HFFc6 (cell line): ENCODE measurements at regions not wholly inside any gene's neighbourhood (a gene's known extent, or its start where the extent isn't known, plus 50 kb on each side); places are given as distances from the start of the nearest gene placed in this dataset.

Experiments
- DNase-seq: peaks from one replicate; pipeline ENCODE4 v3.0.0-alpha.2; 2018
- H3K27ac Mint-ChIP-seq: 2 replicates; pipeline ENCODE4 v1.8.0; 2020; ENCODE audit warnings: mild to moderate bottlenecking, mixed read lengths
- H3K27me3 Mint-ChIP-seq: 2 replicates; pipeline ENCODE4 v1.8.0; 2021; ENCODE audit warnings: mild to moderate bottlenecking, moderate library complexity, mixed read lengths; ENCODE audit not compliant: insufficient read depth
- H3K36me3 Mint-ChIP-seq: 2 replicates; pipeline ENCODE4 v1.8.0; 2021; ENCODE audit warnings: low read depth, mixed read lengths
- H3K4me1 Mint-ChIP-seq: 2 replicates; pipeline ENCODE4 v1.8.0; 2020; ENCODE audit warnings: low read depth, mixed read lengths
- H3K4me3 Mint-ChIP-seq: 2 replicates; pipeline ENCODE4 v1.8.0; 2020; ENCODE audit warnings: mild to moderate bottlenecking, moderate library complexity, mixed read lengths
- H3K9me3 Mint-ChIP-seq: 2 replicates; pipeline ENCODE4 v1.8.0; 2020; ENCODE audit warnings: mild to moderate bottlenecking, mixed read lengths
- TF ChIP-seq, protein P1 (sequence below): fragments of 200-600 bp; sonication (generic); IDR thresholded peaks from 2 replicates; pipeline ENCODE4 v1.5.0; 2021; ENCODE audit warnings: antibody characterized with exemption, mild to moderate bottlenecking

GRCh38 chr11:92791886-92792285 lies 177.6 kb upstream of the MTNR1B start:
- Mint-ChIP-seq H3K4me3 (no peak overlapping the region), H3K36me3 (no peaks in the 10 kb centered on the region), H3K27ac (no peak overlapping the region), H3K27me3 (no peaks in the 10 kb centered on the region), H3K9me3 (peaks cover 20% of the 10 kb centered on the region), H3K4me1 (no peaks in the 10 kb centered on the region)
- TF ChIP-seq, protein P1, sequence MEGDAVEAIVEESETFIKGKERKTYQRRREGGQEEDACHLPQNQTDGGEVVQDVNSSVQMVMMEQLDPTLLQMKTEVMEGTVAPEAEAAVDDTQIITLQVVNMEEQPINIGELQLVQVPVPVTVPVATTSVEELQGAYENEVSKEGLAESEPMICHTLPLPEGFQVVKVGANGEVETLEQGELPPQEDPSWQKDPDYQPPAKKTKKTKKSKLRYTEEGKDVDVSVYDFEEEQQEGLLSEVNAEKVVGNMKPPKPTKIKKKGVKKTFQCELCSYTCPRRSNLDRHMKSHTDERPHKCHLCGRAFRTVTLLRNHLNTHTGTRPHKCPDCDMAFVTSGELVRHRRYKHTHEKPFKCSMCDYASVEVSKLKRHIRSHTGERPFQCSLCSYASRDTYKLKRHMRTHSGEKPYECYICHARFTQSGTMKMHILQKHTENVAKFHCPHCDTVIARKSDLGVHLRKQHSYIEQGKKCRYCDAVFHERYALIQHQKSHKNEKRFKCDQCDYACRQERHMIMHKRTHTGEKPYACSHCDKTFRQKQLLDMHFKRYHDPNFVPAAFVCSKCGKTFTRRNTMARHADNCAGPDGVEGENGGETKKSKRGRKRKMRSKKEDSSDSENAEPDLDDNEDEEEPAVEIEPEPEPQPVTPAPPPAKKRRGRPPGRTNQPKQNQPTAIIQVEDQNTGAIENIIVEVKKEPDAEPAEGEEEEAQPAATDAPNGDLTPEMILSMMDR = no peak
- no peak for DNase-seq

DNA sequence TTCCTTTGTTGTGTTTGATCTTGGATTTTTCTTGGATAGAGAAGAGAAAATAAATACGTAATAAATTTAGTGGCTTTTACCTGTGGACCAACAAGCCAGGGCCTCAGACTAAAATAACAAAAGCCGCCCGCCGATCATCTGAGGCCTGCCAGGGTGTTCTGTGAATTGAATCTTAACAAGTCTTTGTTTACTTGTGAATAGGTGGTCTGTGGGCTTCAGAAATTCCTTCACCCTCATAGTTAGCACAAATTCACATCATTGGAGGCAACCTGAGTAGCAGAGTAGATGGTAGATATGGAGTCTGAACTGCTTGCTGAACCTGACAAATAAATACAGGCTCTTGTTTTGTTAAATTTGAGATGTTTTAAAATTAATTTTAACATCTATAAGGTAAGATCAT lies 176.3 kb upstream of the MTNR1B start:
- TF ChIP-seq, protein P1 = no peak
- H3K9me3 Mint-ChIP-seq = peaks cover 28% of the 10 kb centered on the region
- H3K27ac Mint-ChIP-seq = no peak overlapping the region
- no peaks in the 10 kb centered on the region for H3K36me3 Mint-ChIP-seq
- H3K4me3 Mint-ChIP-seq = no peak overlapping the region
- H3K27me3 Mint-ChIP-seq = no peaks in the 10 kb centered on the region
- H3K4me1 Mint-ChIP-seq = no peaks in the 10 kb centered on the region
- DNase-seq = no peak

DNA sequence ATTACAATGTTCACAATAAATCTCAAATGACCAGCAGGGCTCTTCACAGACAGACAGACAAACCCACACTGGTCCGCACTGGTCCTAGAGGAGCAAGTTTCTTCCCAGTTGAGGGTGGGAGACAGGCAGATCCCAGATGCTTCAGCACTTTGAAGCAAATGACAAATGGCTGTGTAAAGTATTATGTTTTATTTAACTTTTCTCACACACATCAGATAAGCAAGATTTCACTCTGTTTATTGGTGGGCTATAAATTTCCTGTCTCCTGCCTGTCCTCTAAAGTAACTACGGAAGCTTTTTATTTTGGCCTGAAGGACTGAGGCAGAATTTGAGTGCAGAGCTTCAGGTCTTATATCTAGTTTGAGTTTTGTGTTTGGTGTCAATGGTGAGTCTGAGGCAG lies 174.7 kb upstream of the MTNR1B start:
- Mint-ChIP-seq H3K27ac (no peak overlapping the region), H3K27me3 (no peaks in the 10 kb centered on the region), H3K9me3 (peaks cover 32% of the 10 kb centered on the region), H3K4me3 (no peak overlapping the region), H3K36me3 (no peaks in the 10 kb centered on the region), H3K4me1 (no peaks in the 10 kb centered on the region)
- TF ChIP-seq, protein P1 = no peak
- no peak for DNase-seq

DNA sequence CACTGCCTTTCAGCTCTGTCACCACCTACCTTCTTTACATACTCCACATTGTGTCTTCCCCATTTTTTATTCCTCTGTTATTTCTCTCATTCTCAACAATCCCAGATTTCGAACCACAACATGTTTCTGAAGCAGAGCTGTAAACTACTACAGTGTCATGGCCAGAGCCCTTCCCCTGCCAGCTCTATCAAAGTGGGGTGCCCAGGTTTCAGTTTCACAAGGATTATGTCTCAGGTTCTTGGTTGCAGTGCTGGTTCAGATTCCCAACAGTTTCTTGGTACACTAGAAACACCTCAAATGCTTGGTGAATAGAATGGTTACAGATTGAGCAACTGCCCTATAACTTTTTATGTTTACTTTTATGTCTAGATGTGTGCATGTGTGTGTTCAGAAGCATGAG lies 172.7 kb upstream of the MTNR1B start:
- Mint-ChIP-seq H3K4me3 (no peak overlapping the region), H3K36me3 (no peaks in the 10 kb centered on the region), H3K4me1 (no peaks in the 10 kb centered on the region), H3K27me3 (no peaks in the 10 kb centered on the region), H3K9me3 (peaks cover 47% of the 10 kb centered on the region), H3K27ac (no peak overlapping the region)
- TF ChIP-seq, protein P1 = no peak
- DNase-seq = no peak

GRCh38 chr11:92797874-92798273 lies 171.6 kb upstream of the MTNR1B start:
- H3K9me3 Mint-ChIP-seq = peaks cover 47% of the 10 kb centered on the region
- no peaks in the 10 kb centered on the region for H3K4me1 Mint-ChIP-seq
- H3K27ac Mint-ChIP-seq = no peak overlapping the region
- H3K4me3 Mint-ChIP-seq = no peak overlapping the region
- H3K36me3 Mint-ChIP-seq = no peaks in the 10 kb centered on the region
- TF ChIP-seq, protein P1 = no peak
- no peaks in the 10 kb centered on the region for H3K27me3 Mint-ChIP-seq
- DNase-seq = no peak

DNA sequence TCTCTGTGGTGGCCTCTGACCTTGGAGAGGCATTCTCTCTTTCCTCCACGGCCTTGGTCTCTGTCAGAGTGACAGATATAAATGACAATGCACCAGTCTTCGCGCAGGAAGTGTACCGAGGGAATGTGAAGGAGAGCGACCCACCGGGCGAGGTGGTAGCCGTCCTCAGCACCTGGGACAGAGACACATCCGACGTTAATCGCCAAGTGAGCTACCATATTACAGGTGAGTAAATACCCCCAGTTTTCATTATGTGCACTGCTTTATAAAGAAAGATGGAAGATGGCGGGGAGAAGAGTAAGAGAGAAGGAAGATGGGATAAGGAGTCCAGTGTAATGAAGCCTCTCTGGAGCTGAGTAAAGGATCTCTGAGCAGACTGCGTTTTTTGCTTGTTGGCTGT lies 167.8 kb upstream of the MTNR1B start:
- Mint-ChIP-seq H3K9me3 (peaks cover 30% of the 10 kb centered on the region), H3K27ac (no peak overlapping the region), H3K4me3 (no peak overlapping the region), H3K36me3 (no peaks in the 10 kb centered on the region), H3K4me1 (no peaks in the 10 kb centered on the region), H3K27me3 (no peaks in the 10 kb centered on the region)
- DNase-seq = no peak
- TF ChIP-seq, protein P1 = no peak
